Ascending aorta (tissue), 2 donors: ENCODE measurements at regions not wholly inside any gene's neighbourhood (a gene's known extent, or its start where the extent isn't known, plus 50 kb on each side); places are given as distances from the start of the nearest gene placed in this dataset.

Experiments
- DNase-seq, 2 donors: peaks; one replicate each; pipeline ENCODE4 v3.0.0-alpha.2; 2019; ENCODE audit warnings: low spot score in 2 of 2
- H3K27ac ChIP-seq, 2 donors: fragments of 200-600 bp; sonication (generic); one replicate each; pipeline ENCODE4 v1.5.1; 2016 to 2017; ENCODE audit warnings: mild to moderate bottlenecking in 1 of 2
- H3K27me3 ChIP-seq: fragments of 200-600 bp; sonication (generic); one replicate; pipeline ENCODE4 v1.5.1; 2017
- H3K36me3 ChIP-seq, 2 donors: fragments of 200-600 bp; sonication (generic); one replicate each; pipeline ENCODE4 v1.5.1; 2016
- H3K4me1 ChIP-seq, 2 donors: fragments of 200-600 bp; sonication (generic); one replicate each; pipeline ENCODE4 v1.5.1; 2016 to 2017; ENCODE audit warnings: mild to moderate bottlenecking in 1 of 2
- H3K4me3 ChIP-seq, 2 donors: fragments of 200-600 bp; sonication (generic); one replicate each; pipeline ENCODE4 v1.5.1; 2016 to 2017; ENCODE audit warnings: mild to moderate bottlenecking in 1 of 2
- H3K9me3 ChIP-seq, 2 donors: fragments of 200-600 bp; sonication (generic); one replicate each; pipeline ENCODE4 v1.5.1; 2016
- intact Hi-C: fragments of 100-400 bp; cut with DNase I; formaldehyde crosslinking; loops from one replicate; pipeline ENCODE4 v1.15.1; 2023
- TF ChIP-seq, protein P1 (sequence below), 3 experiments: fragments of 200-600 bp in 2 of 3; fragments of 450-650 bp in 1 of 3; sonication (generic) in 2 of 3; IDR thresholded peaks; one replicate each; pipeline ENCODE4 v1.5.1; 2016 to 2019; ENCODE audit warnings: antibody characterized with exemption in 3 of 3, mild to moderate bottlenecking in 1 of 3, moderate library complexity in 1 of 3

DNA sequence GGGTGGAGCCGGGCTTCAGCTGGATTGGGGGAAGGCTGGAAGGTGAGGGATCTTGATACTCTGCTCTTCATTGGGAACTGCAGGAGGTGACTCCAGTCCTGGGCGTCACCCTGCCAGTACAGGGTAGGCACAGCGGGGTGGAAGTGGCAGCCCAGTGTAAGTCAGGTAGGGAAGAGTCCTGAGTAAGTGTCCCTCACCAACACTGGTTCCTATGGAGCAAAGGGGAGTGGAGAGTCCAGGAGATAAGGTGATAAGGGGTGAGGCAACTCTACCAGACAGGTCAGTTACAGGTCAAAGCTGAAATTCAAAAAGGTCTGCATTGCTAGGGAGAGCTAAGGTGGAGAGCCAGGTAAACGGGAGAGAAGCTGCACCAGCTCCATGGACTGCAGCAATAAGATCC is 145.6 kb upstream of the NFE2L3 start:
- TF ChIP-seq, protein P1, sequence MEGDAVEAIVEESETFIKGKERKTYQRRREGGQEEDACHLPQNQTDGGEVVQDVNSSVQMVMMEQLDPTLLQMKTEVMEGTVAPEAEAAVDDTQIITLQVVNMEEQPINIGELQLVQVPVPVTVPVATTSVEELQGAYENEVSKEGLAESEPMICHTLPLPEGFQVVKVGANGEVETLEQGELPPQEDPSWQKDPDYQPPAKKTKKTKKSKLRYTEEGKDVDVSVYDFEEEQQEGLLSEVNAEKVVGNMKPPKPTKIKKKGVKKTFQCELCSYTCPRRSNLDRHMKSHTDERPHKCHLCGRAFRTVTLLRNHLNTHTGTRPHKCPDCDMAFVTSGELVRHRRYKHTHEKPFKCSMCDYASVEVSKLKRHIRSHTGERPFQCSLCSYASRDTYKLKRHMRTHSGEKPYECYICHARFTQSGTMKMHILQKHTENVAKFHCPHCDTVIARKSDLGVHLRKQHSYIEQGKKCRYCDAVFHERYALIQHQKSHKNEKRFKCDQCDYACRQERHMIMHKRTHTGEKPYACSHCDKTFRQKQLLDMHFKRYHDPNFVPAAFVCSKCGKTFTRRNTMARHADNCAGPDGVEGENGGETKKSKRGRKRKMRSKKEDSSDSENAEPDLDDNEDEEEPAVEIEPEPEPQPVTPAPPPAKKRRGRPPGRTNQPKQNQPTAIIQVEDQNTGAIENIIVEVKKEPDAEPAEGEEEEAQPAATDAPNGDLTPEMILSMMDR (IDR thresholded peaks at IDR 0.05): no peak
- Histone ChIP-seq H3K36me3 (no peaks in the 10 kb centered on the region), H3K27me3 (no peaks in the 10 kb centered on the region), H3K9me3 (no peaks in the 10 kb centered on the region), H3K4me3 (no peak overlapping the region), H3K4me1 (no peaks in the 10 kb centered on the region), H3K27ac (no peak overlapping the region)
- no peak for DNase-seq
- intact Hi-C loops: no loop called here

DNA sequence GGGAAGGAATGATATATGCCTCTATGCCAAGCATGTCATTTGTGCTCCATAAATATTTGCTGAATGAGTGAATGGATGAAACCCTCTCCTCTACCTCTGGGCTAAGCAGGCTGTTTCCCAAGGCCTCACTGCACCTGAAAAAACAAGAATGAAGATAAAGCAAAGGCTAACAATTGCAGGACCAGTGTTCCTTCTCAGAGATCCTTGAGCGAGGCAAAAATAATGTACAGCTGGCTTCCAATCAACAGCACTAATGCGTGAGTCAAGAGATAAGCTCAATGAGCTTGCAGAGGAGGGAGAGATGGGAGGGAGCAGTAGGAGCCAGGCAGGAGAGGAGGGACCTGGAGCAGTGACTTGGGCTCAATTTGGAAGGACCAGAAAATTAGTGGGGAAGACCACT is 144.5 kb upstream of the NFE2L3 start:
- intact Hi-C loops: no loop called here
- no peaks in the 10 kb centered on the region for H3K9me3 ChIP-seq

DNA sequence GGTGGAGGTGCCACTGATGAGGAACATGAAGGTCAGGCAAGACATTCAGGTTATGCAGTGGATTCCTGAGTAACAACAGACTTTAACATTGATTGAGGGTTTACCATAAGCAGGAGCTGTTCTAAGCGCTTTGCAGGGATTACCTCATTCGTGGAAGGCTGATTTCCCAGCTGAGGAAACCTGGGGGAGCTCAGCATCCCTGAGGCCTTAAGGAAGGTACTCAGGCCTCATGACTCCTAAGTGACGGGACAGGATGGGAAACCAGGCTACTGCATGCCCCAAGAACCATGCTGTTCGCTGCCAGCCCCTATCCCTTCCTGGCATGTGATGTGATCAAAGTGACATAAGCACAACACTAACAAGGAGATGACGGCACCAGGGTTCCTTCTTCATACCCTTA is 143.6 kb upstream of the NFE2L3 start:
- intact Hi-C loops: no loop called here
- Histone ChIP-seq H3K27ac (no peak overlapping the region), H3K4me3 (no peak overlapping the region), H3K9me3 (no peaks in the 10 kb centered on the region), H3K36me3 (no peaks in the 10 kb centered on the region), H3K4me1 (no peaks in the 10 kb centered on the region), H3K27me3 (no peaks in the 10 kb centered on the region)
- TF ChIP-seq, protein P1 (IDR thresholded peaks at IDR 0.05): no peak
- DNase-seq: no peak

More for the DNA sequence above, 144.5 kb upstream of the NFE2L3 start:
- no peak overlapping the region for H3K27ac ChIP-seq
- no peak for DNase-seq
- H3K4me1 ChIP-seq: no peaks in the 10 kb centered on the region
- H3K36me3 ChIP-seq: no peaks in the 10 kb centered on the region
- TF ChIP-seq, protein P1 (IDR thresholded peaks at IDR 0.05): no peak
- H3K4me3 ChIP-seq: no peak overlapping the region
- H3K27me3 ChIP-seq: no peaks in the 10 kb centered on the region

DNA sequence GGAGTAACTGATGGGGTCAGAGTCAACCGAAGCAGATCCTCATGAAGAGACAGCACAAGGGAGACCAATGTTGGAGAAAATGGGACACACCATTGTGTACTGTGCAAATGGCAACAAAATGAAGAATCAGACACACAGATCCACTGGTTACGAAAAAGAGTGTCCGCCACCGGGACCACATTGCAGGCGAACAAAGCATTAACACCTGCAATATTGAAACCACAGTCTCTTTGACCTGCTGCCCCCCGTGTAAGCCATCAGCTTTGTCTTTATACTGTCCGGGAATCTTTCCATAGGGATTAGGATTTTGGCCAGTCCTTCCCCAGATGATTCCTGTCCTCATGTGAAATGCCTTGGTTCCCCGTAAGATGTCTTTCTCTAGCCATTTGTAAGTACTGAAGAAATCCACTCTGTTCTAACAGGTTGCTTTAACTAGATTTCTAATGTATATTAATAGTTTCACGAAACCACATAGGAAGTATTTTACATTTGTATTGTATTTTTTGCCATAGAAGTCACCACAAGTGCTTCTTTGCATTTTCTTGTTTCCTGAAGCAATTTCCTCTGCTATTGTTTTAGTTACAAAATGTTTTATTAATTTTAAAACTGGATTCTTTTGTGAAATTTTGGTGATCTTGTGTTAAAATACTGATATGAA is 140.8 kb upstream of the NFE2L3 start:
- Histone ChIP-seq H3K4me3 (no peak overlapping the region), H3K27ac (no peak overlapping the region), H3K4me1 (no peaks in the 10 kb centered on the region), H3K9me3 (no peaks in the 10 kb centered on the region), H3K36me3 (no peaks in the 10 kb centered on the region), H3K27me3 (no peaks in the 10 kb centered on the region)
- intact Hi-C loops: no loop called here
- TF ChIP-seq, protein P1 (IDR thresholded peaks at IDR 0.05): no peak
- DNase-seq: no peak

DNA sequence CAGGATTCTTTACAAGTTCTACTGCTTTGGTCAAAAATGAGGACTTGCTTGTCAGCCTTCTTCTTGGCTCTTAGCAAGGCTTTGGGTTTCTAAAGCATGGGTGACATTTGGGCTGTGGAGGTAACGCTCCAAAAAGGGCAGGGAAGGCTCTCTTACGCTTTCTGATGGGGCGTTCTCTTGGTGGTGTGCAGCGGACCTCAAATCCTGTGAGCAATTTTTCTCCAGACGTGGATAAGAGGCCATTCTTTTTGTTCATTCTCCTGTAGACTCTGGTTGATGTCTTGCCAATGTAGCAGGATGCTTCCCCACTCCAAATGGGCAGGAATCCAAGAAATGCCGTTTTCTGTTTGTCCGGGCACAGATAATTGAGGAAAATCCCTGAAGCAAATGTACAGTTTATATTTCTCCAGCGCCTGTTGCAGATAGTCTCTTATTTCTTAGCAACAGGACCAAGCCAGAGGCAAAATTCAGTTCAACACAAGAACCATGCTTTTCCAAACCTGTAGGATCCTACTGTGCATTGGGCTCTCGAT is 138.4 kb upstream of the NFE2L3 start:
- H3K9me3 ChIP-seq: no peaks in the 10 kb centered on the region
- intact Hi-C loops: no loop called here
- no peak overlapping the region for H3K27ac ChIP-seq
- H3K4me1 ChIP-seq: no peaks in the 10 kb centered on the region
- no peak overlapping the region for H3K4me3 ChIP-seq
- no peaks in the 10 kb centered on the region for H3K36me3 ChIP-seq
- no peaks in the 10 kb centered on the region for H3K27me3 ChIP-seq
- no peak for DNase-seq
- TF ChIP-seq, protein P1 (IDR thresholded peaks at IDR 0.05): no peak
